ENCODE measurements at regions not wholly inside any gene's neighbourhood (a gene's known extent, or its start where the extent isn't known, plus 50 kb on each side); places are given as distances from the start of the nearest gene placed in this dataset.

GRCh38 chr5:87061046-87061445, 206.6 kb upstream of the RASA1 start:
- no peak for DNase-seq (ENCODE audit: low read depth in 1 of 2, low spot score in 1 of 2)
- TF ChIP-seq CTCF (IDR thresholded peaks at IDR 0.05; ENCODE audit: insufficient read depth, low read length) = no peak
- TF ChIP-seq REST (IDR thresholded peaks at IDR 0.05; ENCODE audit: insufficient replicate concordance, low read depth) = no peak
- TF ChIP-seq SPI1 (IDR thresholded peaks at IDR 0.05; ENCODE audit: borderline replicate concordance, low read depth) = no peak
- no peak for TF ChIP-seq POLR2AphosphoS5 (IDR thresholded peaks at IDR 0.05; ENCODE audit: low read depth)
- TF ChIP-seq GABPA (IDR thresholded peaks at IDR 0.05; ENCODE audit: low read depth) = no peak
- Histone ChIP-seq H3K27ac (replicated peaks) (no peak overlapping the region), H3K27me3 (ENCODE audit: insufficient read depth, poor library complexity, severe bottlenecking) (no peaks in the 10 kb centered on the region), H3K4me3 (replicated peaks; ENCODE audit: insufficient read depth, low read length) (no peak overlapping the region)

GRCh38 chr5:87069311-87069710, 198.4 kb upstream of the RASA1 start:
- Histone ChIP-seq H3K4me3 (replicated peaks; ENCODE audit: insufficient read depth, low read length) (no peak overlapping the region), H3K27ac (replicated peaks) (no peak overlapping the region), H3K27me3 (ENCODE audit: insufficient read depth, poor library complexity, severe bottlenecking) (no peaks in the 10 kb centered on the region)
- no peak for DNase-seq (ENCODE audit: low read depth in 1 of 2, low spot score in 1 of 2)
- no peak for TF ChIP-seq GABPA (IDR thresholded peaks at IDR 0.05; ENCODE audit: low read depth)
- no peak for TF ChIP-seq POLR2AphosphoS5 (IDR thresholded peaks at IDR 0.05; ENCODE audit: low read depth)
- TF ChIP-seq REST (IDR thresholded peaks at IDR 0.05; ENCODE audit: insufficient replicate concordance, low read depth) = no peak
- no peak for TF ChIP-seq CTCF (IDR thresholded peaks at IDR 0.05; ENCODE audit: insufficient read depth, low read length)

GRCh38 chr5:87069974-87070608, 197.6 kb upstream of the RASA1 start:
- Histone ChIP-seq H3K4me3 (replicated peaks; ENCODE audit: insufficient read depth, low read length) (no peak overlapping the region), H3K27me3 (ENCODE audit: insufficient read depth, poor library complexity, severe bottlenecking) (no peaks in the 10 kb centered on the region), H3K27ac (replicated peaks) (no peak overlapping the region)
- peak in 1 of 2 experiments; percentile 2 for DNase-seq (ENCODE audit: low read depth in 1 of 2, low spot score in 1 of 2)
- TF ChIP-seq CTCF (IDR thresholded peaks at IDR 0.05; ENCODE audit: insufficient read depth, low read length) (no peak), SPI1 (IDR thresholded peaks at IDR 0.05; ENCODE audit: borderline replicate concordance, low read depth) (no peak), GABPA (IDR thresholded peaks at IDR 0.05; ENCODE audit: low read depth) (no peak), REST (IDR thresholded peaks at IDR 0.05; ENCODE audit: insufficient replicate concordance, low read depth) (no peak), POLR2AphosphoS5 (IDR thresholded peaks at IDR 0.05; ENCODE audit: low read depth) (no peak)

All from HL-60 (cell line).